ENCODE measurements at regions not wholly inside any gene's neighbourhood (a gene's known extent, or its start where the extent isn't known, plus 50 kb on each side); places are given as distances from the start of the nearest gene placed in this dataset.

- TF ChIP-seq EZH2 (IDR thresholded peaks at IDR 0.05; ENCODE audit: borderline replicate concordance, low read length): no peak
- TF ChIP-seq, protein P1, sequence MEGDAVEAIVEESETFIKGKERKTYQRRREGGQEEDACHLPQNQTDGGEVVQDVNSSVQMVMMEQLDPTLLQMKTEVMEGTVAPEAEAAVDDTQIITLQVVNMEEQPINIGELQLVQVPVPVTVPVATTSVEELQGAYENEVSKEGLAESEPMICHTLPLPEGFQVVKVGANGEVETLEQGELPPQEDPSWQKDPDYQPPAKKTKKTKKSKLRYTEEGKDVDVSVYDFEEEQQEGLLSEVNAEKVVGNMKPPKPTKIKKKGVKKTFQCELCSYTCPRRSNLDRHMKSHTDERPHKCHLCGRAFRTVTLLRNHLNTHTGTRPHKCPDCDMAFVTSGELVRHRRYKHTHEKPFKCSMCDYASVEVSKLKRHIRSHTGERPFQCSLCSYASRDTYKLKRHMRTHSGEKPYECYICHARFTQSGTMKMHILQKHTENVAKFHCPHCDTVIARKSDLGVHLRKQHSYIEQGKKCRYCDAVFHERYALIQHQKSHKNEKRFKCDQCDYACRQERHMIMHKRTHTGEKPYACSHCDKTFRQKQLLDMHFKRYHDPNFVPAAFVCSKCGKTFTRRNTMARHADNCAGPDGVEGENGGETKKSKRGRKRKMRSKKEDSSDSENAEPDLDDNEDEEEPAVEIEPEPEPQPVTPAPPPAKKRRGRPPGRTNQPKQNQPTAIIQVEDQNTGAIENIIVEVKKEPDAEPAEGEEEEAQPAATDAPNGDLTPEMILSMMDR (IDR thresholded peaks at IDR 0.05; ENCODE audit: low read length): no peak
These were observed 2200.4 kb upstream of the C9orf72 start for GRCh38 chr9:29773676-29774075.
